Activated gamma-delta T cell treated with anti-CD3 and anti-CD28 coated beads, Interleukin-2, amount 50 U/mL, for 16 hours (primary cell): ENCODE measurements at regions not wholly inside any gene's neighbourhood (a gene's known extent, or its start where the extent isn't known, plus 50 kb on each side); places are given as distances from the start of the nearest gene placed in this dataset.
"Not testable (repeated sequence)": the region's sequence is repeated elsewhere in the genome, so short reads cannot be mapped to it uniquely, and the experiment has no call there.

Experiments used
- DNase-seq: peaks from one replicate; pipeline ENCODE4 v3.0.0-alpha.2; 2020; ENCODE audit warnings: low read depth

- no peak for DNase-seq
These were observed 305.6 kb upstream of the TGFBR2 start for GRCh38 chr3:30300809-30301208.

GRCh38 chr3:30302027-30302426 is 304.4 kb upstream of the TGFBR2 start:
- DNase-seq, result no peak

- no peak for DNase-seq
These were observed 302.6 kb upstream of the TGFBR2 start for GRCh38 chr3:30303770-30304169.

- DNase-seq, result no peak
These were observed 301.4 kb upstream of the TGFBR2 start for GRCh38 chr3:30305021-30305420.

- no peak for DNase-seq
These were observed 299.5 kb upstream of the TGFBR2 start for GRCh38 chr3:30306896-30307295.

- DNase-seq, result no peak
These were observed 298.9 kb upstream of the TGFBR2 start for GRCh38 chr3:30307372-30307950.

GRCh38 chr3:30308131-30308530 is 298.3 kb upstream of the TGFBR2 start:
- DNase-seq, result no peak

- no peak for DNase-seq
These were observed 296.1 kb upstream of the TGFBR2 start for GRCh38 chr3:30309961-30310954.

GRCh38 chr3:30311781-30312180 is 294.6 kb upstream of the TGFBR2 start:
- DNase-seq, result no peak

- DNase-seq, result no peak
These were observed 292.6 kb upstream of the TGFBR2 start for GRCh38 chr3:30313840-30314239.

- no peak for DNase-seq
These were observed 291.6 kb upstream of the TGFBR2 start for GRCh38 chr3:30314757-30315325.

- no peak for DNase-seq
These were observed 291.0 kb upstream of the TGFBR2 start for GRCh38 chr3:30315447-30315846.

GRCh38 chr3:30317561-30317960 is 288.8 kb upstream of the TGFBR2 start:
- no peak for DNase-seq

- DNase-seq, result no peak
These were observed 288.3 kb upstream of the TGFBR2 start for GRCh38 chr3:30318110-30318509.

GRCh38 chr3:30319713-30320112 is 286.7 kb upstream of the TGFBR2 start:
- no peak for DNase-seq

- no peak for DNase-seq
These were observed 286.0 kb upstream of the TGFBR2 start for GRCh38 chr3:30320392-30320791.

GRCh38 chr3:30321065-30321464 is 285.3 kb upstream of the TGFBR2 start:
- no peak for DNase-seq

GRCh38 chr3:30323649-30324048 is 282.8 kb upstream of the TGFBR2 start:
- not testable (repeated sequence) for DNase-seq

GRCh38 chr3:30324587-30324986 is 281.8 kb upstream of the TGFBR2 start:
- DNase-seq, result no peak

- DNase-seq, result not testable (repeated sequence)
These were observed 278.4 kb upstream of the TGFBR2 start for GRCh38 chr3:30327976-30328375.

GRCh38 chr3:30328935-30329334 is 277.5 kb upstream of the TGFBR2 start:
- not testable (repeated sequence) for DNase-seq

- DNase-seq, result no peak
These were observed 274.9 kb upstream of the TGFBR2 start for GRCh38 chr3:30331519-30331918.
